GM21825 (cell line): ENCODE measurements at regions not wholly inside any gene's neighbourhood (a gene's known extent, or its start where the extent isn't known, plus 50 kb on each side); places are given as distances from the start of the nearest gene placed in this dataset.
"Not testable (repeated sequence)": the region's sequence is repeated elsewhere in the genome, so short reads cannot be mapped to it uniquely, and the experiment has no call there.

Source experiments
- ATAC-seq: cut with Tn5 transposase; IDR thresholded peaks from one replicate; pipeline ENCODE4 v1.9.1; 2021; ENCODE audit warnings: mild to moderate bottlenecking, moderate library complexity; ENCODE audit not compliant: unreplicated experiment

DNA sequence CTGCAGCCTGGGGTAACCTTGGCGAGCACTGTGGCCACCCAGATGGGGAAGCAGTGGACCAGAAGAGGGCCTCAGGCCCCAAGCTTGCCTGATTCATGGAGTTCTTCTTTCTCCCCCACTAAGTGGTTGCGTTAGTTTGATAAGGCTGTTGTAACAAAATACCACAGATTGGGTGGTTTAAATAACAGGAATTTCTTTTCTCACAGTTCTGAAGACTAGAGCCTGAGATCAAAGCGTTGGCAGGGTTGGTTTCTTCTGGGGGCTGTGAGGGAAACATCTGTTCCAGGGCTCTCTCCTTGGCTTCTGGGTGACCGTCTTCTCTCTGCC, 105.7 kb upstream of the GATB start:
- ATAC-seq: no peak

GRCh38 chr4:151865744-151866591, 105.2 kb upstream of the GATB start:
- ATAC-seq: no peak

DNA sequence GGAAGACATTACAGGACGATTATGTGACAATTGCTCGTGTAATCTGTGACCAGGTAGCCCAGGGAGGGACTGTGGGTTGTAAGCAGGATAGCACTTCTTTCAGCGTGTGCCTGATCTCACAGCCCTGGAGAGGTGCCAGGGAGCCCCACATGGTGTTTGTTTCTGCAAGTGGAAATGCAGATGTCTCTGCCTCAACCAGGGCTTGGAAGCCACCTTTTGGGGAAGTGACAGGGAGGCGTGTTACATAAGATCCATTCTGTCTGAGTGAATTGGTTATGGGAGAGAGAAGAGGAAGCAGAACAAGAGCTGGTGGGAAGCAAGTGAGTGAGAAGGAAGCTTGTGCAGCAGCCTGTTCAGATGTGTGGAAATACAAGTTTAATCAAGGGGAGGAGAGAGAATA, 104.5 kb upstream of the GATB start:
- ATAC-seq: no peak

GRCh38 chr4:151864068-151864467, 103.3 kb upstream of the GATB start:
- ATAC-seq: no peak

GRCh38 chr4:151862766-151863165, 102.0 kb upstream of the GATB start:
- no peak for ATAC-seq

DNA sequence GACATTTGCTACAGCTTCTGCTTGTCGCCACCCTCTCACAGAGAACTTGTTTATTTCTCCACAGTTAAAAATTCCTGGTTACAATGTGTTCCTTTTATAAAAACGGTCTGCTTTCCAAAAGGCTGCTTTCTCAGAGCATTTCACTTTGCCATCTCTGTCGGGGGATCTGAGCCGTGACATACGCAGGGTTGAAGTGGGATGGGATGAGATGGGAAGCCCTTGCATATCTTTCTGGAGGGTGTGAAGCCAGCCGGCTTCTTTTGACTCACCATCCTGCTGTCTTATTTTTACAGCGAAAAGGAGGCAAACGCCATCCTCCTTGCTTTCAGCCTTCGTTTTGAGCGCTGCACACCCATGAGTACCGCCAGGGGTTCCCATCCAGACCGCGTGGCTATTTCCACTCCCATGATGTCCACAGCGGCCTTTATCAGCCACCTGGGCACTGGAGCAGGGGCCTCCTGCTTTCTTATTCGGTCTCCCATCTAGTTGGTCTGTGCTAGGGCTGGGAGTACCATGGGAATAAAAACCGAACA, 99.8 kb upstream of the GATB start:
- ATAC-seq: no peak

DNA sequence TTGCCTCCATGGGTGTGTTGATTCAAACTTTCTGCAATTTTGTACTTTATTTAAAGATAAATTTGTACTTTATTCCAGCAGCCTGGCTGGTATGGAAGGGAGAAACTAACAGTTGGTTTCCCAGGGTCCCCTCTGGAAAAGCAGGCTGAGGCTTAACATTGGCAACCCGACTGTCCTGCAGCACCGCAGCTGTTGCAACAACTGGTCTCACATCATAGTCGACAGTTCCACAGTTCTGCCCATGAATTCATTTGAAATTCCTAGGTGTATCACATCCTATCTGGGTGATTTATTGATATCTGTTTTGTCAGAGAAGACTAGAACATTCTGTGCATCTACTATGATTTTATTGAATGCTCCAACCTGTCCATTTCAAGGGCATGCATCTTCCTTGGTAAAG, 98.8 kb upstream of the GATB start:
- ATAC-seq: no peak

GRCh38 chr4:151858356-151858755, 97.5 kb upstream of the GATB start:
- no peak for ATAC-seq

GRCh38 chr4:151857368-151857767, 96.6 kb upstream of the GATB start:
- ATAC-seq: no peak

DNA sequence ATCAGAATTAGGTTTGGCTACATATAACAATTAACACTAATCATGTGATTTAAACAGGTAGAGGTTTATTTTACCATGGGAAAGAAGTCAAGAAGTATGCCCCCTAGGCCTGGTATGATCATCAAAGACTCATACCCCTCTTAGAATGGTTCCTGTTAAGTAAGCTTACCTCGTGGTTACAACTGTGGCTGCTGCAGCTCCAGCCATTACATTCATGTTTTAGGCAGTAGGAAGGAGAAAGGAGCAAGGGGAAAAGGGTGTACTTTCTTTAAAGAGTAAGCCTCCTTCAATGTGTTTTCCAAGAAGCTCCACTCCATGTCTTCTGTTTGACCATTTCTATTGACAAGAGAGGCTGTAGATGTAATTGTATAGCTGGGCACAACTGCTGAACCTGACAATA, 94.9 kb upstream of the GATB start:
- ATAC-seq: no peak

GRCh38 chr4:151854731-151855130, 93.9 kb upstream of the GATB start:
- ATAC-seq: no peak

DNA sequence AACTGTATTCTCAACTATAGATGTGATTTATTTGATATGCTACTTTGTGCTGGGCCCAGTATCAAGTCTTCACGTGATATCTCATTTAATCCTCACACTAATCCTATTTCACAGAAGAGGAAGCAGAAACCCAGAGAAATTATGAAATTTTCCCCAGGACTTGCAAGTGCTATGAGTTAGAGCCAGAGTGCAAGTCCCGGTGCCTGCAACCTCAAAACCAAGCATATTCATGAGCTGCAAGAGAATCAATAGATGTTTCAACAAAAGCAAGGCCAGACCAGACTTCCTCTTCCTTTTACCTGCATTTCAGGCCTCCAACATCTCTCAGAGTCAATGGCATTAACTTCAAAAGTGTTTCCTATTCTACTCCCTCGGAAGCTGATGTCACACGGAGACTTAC, 92.2 kb upstream of the GATB start:
- ATAC-seq: no peak

DNA sequence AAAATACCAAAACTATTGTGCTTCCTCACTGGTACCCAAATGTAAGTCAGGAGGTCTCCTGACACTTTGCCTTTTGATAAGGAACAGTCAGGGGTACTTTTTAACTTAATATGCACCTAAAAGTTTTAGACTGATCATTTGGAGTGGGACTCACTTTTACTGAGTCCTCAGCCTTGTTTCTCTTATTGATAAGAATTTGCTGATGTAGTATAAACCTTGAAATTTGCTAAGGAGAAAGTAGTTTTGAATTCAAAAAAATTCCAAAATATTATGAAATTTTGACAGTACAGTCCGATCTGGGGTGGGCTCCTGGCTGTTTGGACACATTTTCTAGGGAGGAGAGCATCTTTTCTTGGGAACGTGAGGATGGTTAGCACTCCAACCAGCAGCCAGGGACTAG, 91.4 kb upstream of the GATB start:
- ATAC-seq: no peak

GRCh38 chr4:151851354-151851753, 90.5 kb upstream of the GATB start:
- ATAC-seq: no peak

- ATAC-seq: no peak
These were observed 90.0 kb upstream of the GATB start for GRCh38 chr4:151850791-151851213.

DNA sequence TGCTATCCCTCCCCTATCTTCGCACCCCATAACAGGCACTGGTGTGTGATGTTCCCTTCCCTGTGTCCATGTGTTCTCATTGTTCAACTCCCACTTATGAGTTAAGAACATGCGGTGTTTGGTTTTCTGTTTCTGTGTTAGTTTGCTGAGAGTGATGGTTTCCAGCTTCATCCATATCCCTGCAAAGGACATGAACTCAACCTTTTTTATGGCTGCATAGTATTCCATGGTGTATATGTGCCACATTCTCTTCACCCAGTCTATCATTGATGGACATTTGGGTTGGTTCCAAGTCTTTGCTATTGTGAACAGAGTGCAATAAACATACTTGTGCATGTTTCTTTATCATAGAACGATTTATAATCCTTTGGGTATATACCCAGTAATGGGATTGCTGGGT, 84.7 kb upstream of the GATB start:
- not testable (repeated sequence) for ATAC-seq

DNA sequence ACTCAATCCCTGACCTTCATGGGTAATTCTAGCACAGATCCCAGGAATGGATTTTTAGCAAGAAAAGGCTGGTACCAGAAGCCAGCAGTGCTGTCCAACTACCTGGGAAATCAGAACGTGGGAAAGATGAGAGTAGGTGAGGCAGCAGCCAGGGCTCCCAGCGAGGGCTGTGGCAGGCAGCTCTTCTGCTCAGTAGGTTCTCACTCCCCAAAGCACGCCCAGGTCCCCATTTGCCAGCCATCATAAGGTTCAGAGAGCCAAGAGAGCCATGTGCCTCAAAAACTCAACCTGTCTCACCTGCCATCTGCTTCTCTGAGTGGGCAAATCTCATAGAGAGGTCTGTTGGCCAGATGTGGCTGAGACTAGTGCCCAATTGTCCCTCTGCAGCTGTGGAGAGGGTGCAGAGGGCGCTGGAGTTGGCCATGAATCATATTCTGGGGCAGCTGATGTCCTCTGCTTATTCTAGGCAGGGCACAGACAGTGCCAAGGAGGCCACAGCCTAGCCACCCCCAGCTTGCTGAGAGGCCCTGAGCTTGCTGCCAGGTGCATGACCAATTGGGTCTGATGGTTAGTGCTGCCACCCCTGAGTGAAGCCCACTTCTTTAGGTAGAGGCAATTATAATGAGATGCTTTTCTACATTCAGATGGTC, 81.7 kb upstream of the GATB start:
- ATAC-seq: no peak

- ATAC-seq: no peak
These were observed 80.3 kb upstream of the GATB start for GRCh38 chr4:151841107-151841506.

DNA sequence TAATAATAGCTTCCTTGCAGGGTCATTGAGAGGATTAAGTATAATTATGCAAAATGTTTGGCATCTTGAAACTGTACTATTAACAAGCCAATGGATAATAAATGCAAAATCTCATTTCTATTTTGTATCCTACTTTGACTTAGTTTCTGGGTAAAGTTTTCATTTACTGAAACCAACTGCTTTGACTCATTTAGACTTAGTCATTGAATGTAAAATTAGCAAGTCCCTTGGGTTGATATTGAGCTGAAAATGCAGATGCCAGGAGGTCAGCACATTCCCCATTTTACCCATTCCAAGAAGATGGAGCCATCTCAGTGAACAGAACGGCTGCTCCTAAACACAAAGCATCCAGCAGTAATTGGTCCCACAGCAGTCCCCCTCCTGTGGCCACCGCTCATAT, 74.7 kb upstream of the GATB start:
- ATAC-seq: no peak

GRCh38 chr4:151833174-151833573, 72.4 kb upstream of the GATB start:
- ATAC-seq: no peak

DNA sequence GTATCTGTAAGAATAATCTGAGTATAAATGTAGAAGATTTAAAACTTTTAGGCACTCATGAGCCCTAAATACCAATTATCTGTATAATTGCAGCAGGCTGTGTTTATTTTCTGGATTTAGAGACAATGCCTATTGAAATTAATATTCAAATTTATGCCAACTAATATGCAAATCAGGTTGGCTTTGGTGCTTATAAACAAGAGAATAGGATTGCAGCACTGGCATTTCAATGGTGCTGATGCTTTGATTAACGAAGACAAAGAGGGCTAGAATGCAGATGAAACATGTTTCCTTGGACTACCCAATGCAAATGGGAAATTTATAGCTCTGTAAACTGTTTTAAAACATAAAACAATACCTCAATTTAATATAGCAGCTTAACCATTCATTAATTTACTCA, 70.7 kb upstream of the GATB start:
- ATAC-seq: no peak

DNA sequence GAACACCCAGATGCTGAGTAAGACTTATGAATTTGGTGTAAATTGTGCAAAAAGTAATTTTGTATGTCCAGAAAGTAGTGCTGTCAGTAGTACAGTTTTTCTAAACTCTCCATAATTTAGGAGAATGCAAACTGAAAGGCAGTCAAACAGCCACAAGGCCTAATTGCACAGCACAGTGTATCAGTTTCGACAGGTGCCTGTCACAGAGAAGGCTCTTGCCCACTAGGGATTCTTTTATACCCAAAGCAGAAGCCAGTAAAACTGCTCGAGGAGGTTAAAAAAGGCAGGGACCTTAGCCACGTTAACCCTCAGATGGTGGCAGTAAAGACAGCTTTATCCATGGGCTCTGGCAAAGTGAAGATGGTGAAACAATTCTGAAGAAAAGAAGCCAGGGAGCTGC, 69.4 kb upstream of the GATB start:
- ATAC-seq: no peak
